ENCODE measurements at regions not wholly inside any gene's neighbourhood (a gene's known extent, or its start where the extent isn't known, plus 50 kb on each side); places are given as distances from the start of the nearest gene placed in this dataset.

DNA sequence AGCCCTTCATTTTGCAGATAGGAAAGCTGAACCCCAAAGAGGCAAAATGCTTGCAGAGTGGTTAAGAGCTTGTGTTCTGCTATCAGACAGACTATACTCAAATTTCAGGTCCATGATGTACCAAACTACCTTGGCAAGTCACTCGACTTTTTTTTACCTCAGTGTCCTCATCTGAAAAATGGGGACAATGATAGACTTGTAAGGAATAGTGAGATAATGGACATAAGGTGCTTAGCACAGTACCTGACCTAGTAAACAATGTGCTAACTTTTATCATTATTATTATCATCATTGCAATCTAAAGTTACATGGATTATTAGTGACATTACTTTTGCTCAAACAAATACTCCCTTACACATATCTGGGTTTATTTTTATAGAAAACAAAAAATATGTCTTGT lies 79.4 kb upstream of the ARID5B start:
- Histone ChIP-seq H3K27ac (ENCODE audit: low read length in 2 of 2) (no peak overlapping the region), H3K27me3 (replicated peaks in 1 of 4; ENCODE audit: control extremely low read depth in 1 of 4, control insufficient read depth in 3 of 4, insufficient read depth in 4 of 4, low read length in 3 of 4) (no peaks in the 10 kb centered on the region), H4K20me1 (ENCODE audit: control insufficient read depth, insufficient read depth, low read length, poor library complexity, severe bottlenecking) (no peaks in the 10 kb centered on the region), H3K9ac (ENCODE audit: low read length) (no peak overlapping the region), H3K36me3 (replicated peaks in 1 of 2; ENCODE audit: control extremely low read depth in 1 of 2, control insufficient read depth in 1 of 2, extremely low read depth in 1 of 2, insufficient read depth in 2 of 2, low read length in 1 of 2) (no peaks in the 10 kb centered on the region), H2AFZ (ENCODE audit: insufficient read depth, low read depth, low read length, poor library complexity, severe bottlenecking) (no peak overlapping the region), H3K79me2 (ENCODE audit: control insufficient read depth, insufficient read depth, low read length) (no peaks in the 10 kb centered on the region), H3K9me3 (ENCODE audit: control extremely low read depth in 1 of 3, control insufficient read depth in 2 of 3, insufficient read depth in 1 of 3, low read length in 2 of 3) (peaks cover 0 to 1% (median 0%) of the 10 kb centered on the region in 3 donors), H3K4me1 (ENCODE audit: control insufficient read depth in 2 of 2, insufficient read depth in 2 of 2, low read length in 2 of 2) (no peaks in the 10 kb centered on the region), H3K4me3 (ENCODE audit: control extremely low read depth in 1 of 5, extremely low read depth in 1 of 5, insufficient read depth in 1 of 5, low read depth in 2 of 5, low read length in 4 of 5) (no peak overlapping the region), H3K4me2 (replicated peaks; ENCODE audit: low read depth, low read length, poor library complexity, severe bottlenecking) (no peak overlapping the region)
- ChIA-PET POLR2A (no interaction called here), CTCF (interaction anchor here (1.2 to 1.5 kb wide), 2 partner anchors 15 to 71 kb away, joined by 3 to 5 read pairs; no protein-coding TSS in a partner anchor)
- TF ChIP-seq, protein P1, sequence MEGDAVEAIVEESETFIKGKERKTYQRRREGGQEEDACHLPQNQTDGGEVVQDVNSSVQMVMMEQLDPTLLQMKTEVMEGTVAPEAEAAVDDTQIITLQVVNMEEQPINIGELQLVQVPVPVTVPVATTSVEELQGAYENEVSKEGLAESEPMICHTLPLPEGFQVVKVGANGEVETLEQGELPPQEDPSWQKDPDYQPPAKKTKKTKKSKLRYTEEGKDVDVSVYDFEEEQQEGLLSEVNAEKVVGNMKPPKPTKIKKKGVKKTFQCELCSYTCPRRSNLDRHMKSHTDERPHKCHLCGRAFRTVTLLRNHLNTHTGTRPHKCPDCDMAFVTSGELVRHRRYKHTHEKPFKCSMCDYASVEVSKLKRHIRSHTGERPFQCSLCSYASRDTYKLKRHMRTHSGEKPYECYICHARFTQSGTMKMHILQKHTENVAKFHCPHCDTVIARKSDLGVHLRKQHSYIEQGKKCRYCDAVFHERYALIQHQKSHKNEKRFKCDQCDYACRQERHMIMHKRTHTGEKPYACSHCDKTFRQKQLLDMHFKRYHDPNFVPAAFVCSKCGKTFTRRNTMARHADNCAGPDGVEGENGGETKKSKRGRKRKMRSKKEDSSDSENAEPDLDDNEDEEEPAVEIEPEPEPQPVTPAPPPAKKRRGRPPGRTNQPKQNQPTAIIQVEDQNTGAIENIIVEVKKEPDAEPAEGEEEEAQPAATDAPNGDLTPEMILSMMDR (IDR thresholded peaks at IDR 0.05): no peak
- TF ChIP-seq EZH2 (IDR thresholded peaks at IDR 0.05; ENCODE audit: borderline replicate concordance, insufficient read depth, low read depth, low read length, poor library complexity, severe bottlenecking): no peak
- intact Hi-C loops (cut with micrococcal nuclease): no loop called here
- no peak overlapping the region for H3K4me3 Mint-ChIP-seq
- ATAC-seq (ENCODE audit: low read depth): no peak
- H3K9me3 Mint-ChIP-seq (ENCODE audit: insufficient read depth): no peaks in the 10 kb centered on the region
- H3K27me3 Mint-ChIP-seq: no peaks in the 10 kb centered on the region
- no peaks in the 10 kb centered on the region for H3K4me1 Mint-ChIP-seq
- no peak overlapping the region for H3K27ac Mint-ChIP-seq
- DNase-seq: no peak
- no CpG with 5 or more reads among the region's 1 CpG for WGBS (ENCODE audit: insufficient coverage)

DNA sequence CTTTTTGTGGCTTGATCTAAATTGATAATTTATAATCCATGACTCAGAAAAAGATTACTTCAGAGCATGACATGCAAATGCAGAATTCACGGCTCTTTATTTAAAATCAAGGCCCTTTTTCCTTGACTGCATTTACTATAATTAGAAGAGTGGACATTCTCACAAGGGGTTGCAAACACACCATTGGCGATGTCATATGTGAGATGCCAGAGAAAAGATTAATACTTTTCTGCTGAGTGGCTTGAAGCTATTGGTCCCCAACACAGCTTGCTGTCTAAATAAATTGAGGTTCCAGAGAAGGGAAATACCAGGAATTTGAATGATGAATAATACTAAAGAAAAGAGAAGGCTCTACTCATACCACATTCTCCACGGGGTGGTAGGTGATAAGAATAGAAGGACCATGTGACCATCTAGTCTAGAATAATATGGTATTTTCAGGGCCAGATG lies 78.7 kb upstream of the ARID5B start:
- CTCF ChIA-PET: no interaction called here
- WGBS (ENCODE audit: insufficient coverage): no CpG with 5 or more reads among the region's 3 CpGs
- H3K79me2 ChIP-seq (ENCODE audit: control insufficient read depth, insufficient read depth, low read length): no peaks in the 10 kb centered on the region

More for the DNA sequence above, 78.7 kb upstream of the ARID5B start:
- Histone ChIP-seq H3K9me3 (ENCODE audit: control extremely low read depth in 1 of 3, control insufficient read depth in 2 of 3, insufficient read depth in 1 of 3, low read length in 2 of 3) (peaks cover 0 to 1% (median 0%) of the 10 kb centered on the region in 3 donors), H3K4me2 (replicated peaks; ENCODE audit: low read depth, low read length, poor library complexity, severe bottlenecking) (no peak overlapping the region), H3K36me3 (replicated peaks in 1 of 2; ENCODE audit: control extremely low read depth in 1 of 2, control insufficient read depth in 1 of 2, extremely low read depth in 1 of 2, insufficient read depth in 2 of 2, low read length in 1 of 2) (no peaks in the 10 kb centered on the region), H3K27me3 (replicated peaks in 1 of 4; ENCODE audit: control extremely low read depth in 1 of 4, control insufficient read depth in 3 of 4, insufficient read depth in 4 of 4, low read length in 3 of 4) (no peaks in the 10 kb centered on the region), H3K4me1 (ENCODE audit: control insufficient read depth in 2 of 2, insufficient read depth in 2 of 2, low read length in 2 of 2) (no peaks in the 10 kb centered on the region), H3K4me3 (ENCODE audit: control extremely low read depth in 1 of 5, extremely low read depth in 1 of 5, insufficient read depth in 1 of 5, low read depth in 2 of 5, low read length in 4 of 5) (no peak overlapping the region), H3K27ac (ENCODE audit: low read length in 2 of 2) (no peak overlapping the region), H4K20me1 (ENCODE audit: control insufficient read depth, insufficient read depth, low read length, poor library complexity, severe bottlenecking) (no peaks in the 10 kb centered on the region), H2AFZ (ENCODE audit: insufficient read depth, low read depth, low read length, poor library complexity, severe bottlenecking) (no peak overlapping the region), H3K9ac (ENCODE audit: low read length) (no peak overlapping the region)
- TF ChIP-seq EZH2 (IDR thresholded peaks at IDR 0.05; ENCODE audit: borderline replicate concordance, insufficient read depth, low read depth, low read length, poor library complexity, severe bottlenecking): no peak
- TF ChIP-seq, protein P1 (IDR thresholded peaks at IDR 0.05): no peak
- intact Hi-C loops (cut with micrococcal nuclease): no loop called here
- ATAC-seq (ENCODE audit: low read depth) (no peak), DNase-seq (no peak)
- no peaks in the 10 kb centered on the region for H3K4me1 Mint-ChIP-seq
- no peaks in the 10 kb centered on the region for H3K9me3 Mint-ChIP-seq (ENCODE audit: insufficient read depth)
- POLR2A ChIA-PET: no interaction called here
- H3K27me3 Mint-ChIP-seq: no peaks in the 10 kb centered on the region
- H3K27ac Mint-ChIP-seq: no peak overlapping the region
- no peak overlapping the region for H3K4me3 Mint-ChIP-seq
